Endothelial cell (in vitro differentiated cells): ENCODE measurements at regions not wholly inside any gene's neighbourhood (a gene's known extent, or its start where the extent isn't known, plus 50 kb on each side); places are given as distances from the start of the nearest gene placed in this dataset.

ENCODE experiments used
- DNase-seq: peaks from one replicate; pipeline ENCODE4 v3.0.0; 2021; ENCODE audit warnings: low spot score
- H3K27ac Mint-ChIP-seq: one replicate; pipeline ENCODE4 v1.8.0; 2021; ENCODE audit warnings: mixed read lengths, inconsistent platforms; ENCODE audit not compliant: unreplicated experiment
- H3K27me3 Mint-ChIP-seq: one replicate; pipeline ENCODE4 v1.8.0; 2021; ENCODE audit warnings: mild to moderate bottlenecking, moderate library complexity, mixed read lengths, inconsistent platforms; ENCODE audit not compliant: unreplicated experiment
- H3K36me3 Mint-ChIP-seq: one replicate; pipeline ENCODE4 v1.8.0; 2021; ENCODE audit warnings: mild to moderate bottlenecking, low read depth, mixed read lengths, inconsistent platforms; ENCODE audit not compliant: unreplicated experiment
- H3K4me1 Mint-ChIP-seq: one replicate; pipeline ENCODE4 v1.8.0; 2021; ENCODE audit warnings: mild to moderate bottlenecking, mixed read lengths, inconsistent platforms; ENCODE audit not compliant: unreplicated experiment
- H3K4me3 Mint-ChIP-seq: one replicate; pipeline ENCODE4 v1.8.0; 2021; ENCODE audit warnings: mild to moderate bottlenecking, mixed read lengths, inconsistent platforms; ENCODE audit not compliant: unreplicated experiment
- H3K9me3 Mint-ChIP-seq: one replicate; pipeline ENCODE4 v1.8.0; 2021; ENCODE audit warnings: mixed read lengths, inconsistent platforms; ENCODE audit not compliant: unreplicated experiment
- TF ChIP-seq, protein P1 (sequence below): fragments of 200-600 bp; sonication (generic); IDR thresholded peaks from one replicate; pipeline ENCODE4 v1.5.0; 2021; ENCODE audit warnings: antibody characterized with exemption; ENCODE audit not compliant: unreplicated experiment

DNA sequence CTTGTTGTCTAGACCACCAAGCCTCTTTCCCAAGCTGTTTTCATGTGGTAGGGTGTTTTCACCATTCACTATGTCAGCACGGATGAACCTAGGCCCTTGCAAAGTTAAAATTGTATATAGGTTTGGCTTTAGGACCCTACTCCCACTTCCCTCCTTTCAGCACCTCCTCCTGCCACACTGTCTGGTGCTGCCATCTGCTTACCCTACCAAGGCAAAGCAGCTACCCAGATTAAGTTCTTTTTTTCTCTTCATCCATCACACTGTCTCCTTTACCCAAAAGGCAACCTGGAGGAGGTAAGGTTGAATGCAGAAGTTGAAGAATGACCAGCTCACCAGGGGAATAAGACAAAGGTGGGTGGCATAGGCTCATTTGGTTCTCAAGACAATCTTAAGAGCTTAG lies 184.0 kb downstream of the CDC5L start:
- no peak overlapping the region for H3K4me3 Mint-ChIP-seq
- no peak overlapping the region for H3K27ac Mint-ChIP-seq
- DNase-seq: no peak
- peaks cover 8% of the 10 kb centered on the region for H3K27me3 Mint-ChIP-seq
- H3K4me1 Mint-ChIP-seq: no peaks in the 10 kb centered on the region
- H3K9me3 Mint-ChIP-seq: no peaks in the 10 kb centered on the region
- TF ChIP-seq, protein P1, sequence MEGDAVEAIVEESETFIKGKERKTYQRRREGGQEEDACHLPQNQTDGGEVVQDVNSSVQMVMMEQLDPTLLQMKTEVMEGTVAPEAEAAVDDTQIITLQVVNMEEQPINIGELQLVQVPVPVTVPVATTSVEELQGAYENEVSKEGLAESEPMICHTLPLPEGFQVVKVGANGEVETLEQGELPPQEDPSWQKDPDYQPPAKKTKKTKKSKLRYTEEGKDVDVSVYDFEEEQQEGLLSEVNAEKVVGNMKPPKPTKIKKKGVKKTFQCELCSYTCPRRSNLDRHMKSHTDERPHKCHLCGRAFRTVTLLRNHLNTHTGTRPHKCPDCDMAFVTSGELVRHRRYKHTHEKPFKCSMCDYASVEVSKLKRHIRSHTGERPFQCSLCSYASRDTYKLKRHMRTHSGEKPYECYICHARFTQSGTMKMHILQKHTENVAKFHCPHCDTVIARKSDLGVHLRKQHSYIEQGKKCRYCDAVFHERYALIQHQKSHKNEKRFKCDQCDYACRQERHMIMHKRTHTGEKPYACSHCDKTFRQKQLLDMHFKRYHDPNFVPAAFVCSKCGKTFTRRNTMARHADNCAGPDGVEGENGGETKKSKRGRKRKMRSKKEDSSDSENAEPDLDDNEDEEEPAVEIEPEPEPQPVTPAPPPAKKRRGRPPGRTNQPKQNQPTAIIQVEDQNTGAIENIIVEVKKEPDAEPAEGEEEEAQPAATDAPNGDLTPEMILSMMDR: no peak
- H3K36me3 Mint-ChIP-seq: peaks cover 4% of the 10 kb centered on the region

DNA sequence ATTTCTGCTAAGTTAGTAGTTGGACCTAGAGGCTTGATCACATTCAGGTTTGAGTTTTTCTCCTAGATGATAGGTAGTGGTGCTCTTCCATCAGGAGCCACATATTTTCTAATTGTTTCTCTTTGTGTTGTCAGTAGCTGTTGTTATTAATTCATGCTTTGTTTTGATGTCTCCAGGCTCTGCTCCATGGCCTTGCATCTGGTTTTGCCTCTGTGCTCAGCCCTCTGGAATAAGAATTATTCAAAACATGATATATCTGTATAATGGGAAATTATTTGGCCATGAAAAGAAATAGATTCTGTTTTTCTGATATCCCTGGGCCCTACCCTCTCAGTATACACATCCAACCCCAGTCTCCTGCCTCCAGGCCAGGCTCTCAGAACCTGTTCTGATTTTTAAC lies 184.8 kb downstream of the CDC5L start:
- H3K36me3 Mint-ChIP-seq: peaks cover 4% of the 10 kb centered on the region
- H3K27me3 Mint-ChIP-seq: peaks cover 8% of the 10 kb centered on the region
- H3K4me3 Mint-ChIP-seq: no peak overlapping the region
- H3K27ac Mint-ChIP-seq: no peak overlapping the region
- H3K9me3 Mint-ChIP-seq: no peaks in the 10 kb centered on the region
- TF ChIP-seq, protein P1: no peak
- DNase-seq: no peak
- H3K4me1 Mint-ChIP-seq: no peaks in the 10 kb centered on the region

DNA sequence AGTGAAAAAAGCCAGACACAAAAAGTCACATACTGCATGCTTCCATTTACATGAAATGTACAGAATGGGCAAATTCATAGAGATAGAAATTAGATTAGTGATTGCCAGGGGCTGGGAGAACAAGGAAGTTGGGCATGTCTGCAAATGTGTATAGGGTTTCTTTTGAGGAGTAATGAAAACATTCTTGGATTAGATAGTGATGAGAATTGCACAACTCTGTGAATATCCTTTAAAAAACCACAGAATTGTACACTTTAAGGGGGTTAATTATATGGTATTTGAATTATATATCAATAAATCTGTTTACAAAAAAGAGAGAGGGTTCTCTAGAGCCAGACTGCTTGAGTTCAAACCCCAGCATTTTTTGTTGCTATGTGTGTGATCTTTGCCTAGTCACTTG lies 188.1 kb downstream of the CDC5L start:
- no peaks in the 10 kb centered on the region for H3K4me1 Mint-ChIP-seq

DNA sequence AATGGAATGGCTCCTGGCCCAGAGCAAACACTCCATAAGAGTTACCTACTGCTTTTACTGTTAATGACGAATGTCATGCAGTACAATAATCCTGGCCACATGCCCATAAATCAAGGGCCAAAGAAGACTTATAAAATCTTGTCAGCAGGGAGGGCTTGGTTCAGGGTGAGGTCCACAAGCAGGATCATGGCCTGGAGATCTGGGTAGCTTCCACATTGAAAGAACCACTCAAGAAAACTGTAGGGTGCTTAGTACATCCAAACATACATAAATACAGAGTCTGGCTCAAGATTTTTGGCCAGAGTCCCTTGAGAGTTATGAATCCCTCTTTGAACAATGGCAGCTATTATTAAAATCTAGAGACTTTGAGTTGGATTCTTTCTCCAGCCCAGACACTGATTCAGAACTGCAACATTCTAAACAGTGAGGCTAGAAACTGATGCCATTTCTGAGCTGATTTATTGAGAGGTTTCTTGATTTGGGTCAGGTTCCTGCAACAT lies 188.7 kb downstream of the CDC5L start:
- Mint-ChIP-seq H3K27ac (no peak overlapping the region), H3K4me1 (no peaks in the 10 kb centered on the region), H3K27me3 (peaks cover 1% of the 10 kb centered on the region), H3K9me3 (no peaks in the 10 kb centered on the region), H3K4me3 (no peak overlapping the region), H3K36me3 (peaks cover 4% of the 10 kb centered on the region)
- TF ChIP-seq, protein P1: no peak
- no peak for DNase-seq

More for the DNA sequence above, 188.1 kb downstream of the CDC5L start:
- H3K9me3 Mint-ChIP-seq: no peaks in the 10 kb centered on the region
- DNase-seq: no peak
- no peak overlapping the region for H3K4me3 Mint-ChIP-seq
- TF ChIP-seq, protein P1: no peak
- H3K27ac Mint-ChIP-seq: no peak overlapping the region
- peaks cover 1% of the 10 kb centered on the region for H3K27me3 Mint-ChIP-seq
- H3K36me3 Mint-ChIP-seq: peaks cover 4% of the 10 kb centered on the region

- Mint-ChIP-seq H3K36me3 (no peaks in the 10 kb centered on the region), H3K4me3 (no peak overlapping the region), H3K27me3 (no peaks in the 10 kb centered on the region), H3K27ac (no peak overlapping the region), H3K9me3 (no peaks in the 10 kb centered on the region), H3K4me1 (peaks cover 4% of the 10 kb centered on the region)
- TF ChIP-seq, protein P1: no peak
- no peak for DNase-seq
These were observed 193.4 kb downstream of the CDC5L start for GRCh38 chr6:44580901-44581300.
